ENCODE measurements at regions not wholly inside any gene's neighbourhood (a gene's known extent, or its start where the extent isn't known, plus 50 kb on each side); places are given as distances from the start of the nearest gene placed in this dataset.

- Histone ChIP-seq H3F3A (ENCODE audit: control insufficient read depth, insufficient read depth) (no peaks in the 10 kb centered on the region), H3K36me3 (ENCODE audit: control insufficient read depth, low read length) (no peaks in the 10 kb centered on the region), H3K79me2 (ENCODE audit: control insufficient read depth, low read length) (no peaks in the 10 kb centered on the region), H3K4me1 (ENCODE audit: control insufficient read depth, low read length) (no peaks in the 10 kb centered on the region), H3K27ac (ENCODE audit: low read depth, low read length) (no peak overlapping the region), H3K4me2 (ENCODE audit: low read length) (no peak overlapping the region), H3K9me3 (ENCODE audit: control insufficient read depth, insufficient read depth, low read length) (no peaks in the 10 kb centered on the region), H3K4me3 (ENCODE audit: low read length) (no peak overlapping the region), H3K9me2 (replicated peaks; ENCODE audit: control insufficient read depth, low read length) (no peaks in the 10 kb centered on the region), H3K27me3 (ENCODE audit: control insufficient read depth, low read length) (no peaks in the 10 kb centered on the region), H4K20me1 (ENCODE audit: control insufficient read depth, insufficient read depth, low read depth, low read length) (no peaks in the 10 kb centered on the region)
- TF ChIP-seq EZH2phosphoT487 (IDR thresholded peaks at IDR 0.05; ENCODE audit: borderline replicate concordance, low read length) (no peak), CTCF (IDR thresholded peaks at IDR 0.05; ENCODE audit: low read depth, low read length, poor library complexity, severe bottlenecking) (no peak)
These were observed 91.6 kb downstream of the CARTPT start for GRCh38 chr5:71810471-71811195.

DNA sequence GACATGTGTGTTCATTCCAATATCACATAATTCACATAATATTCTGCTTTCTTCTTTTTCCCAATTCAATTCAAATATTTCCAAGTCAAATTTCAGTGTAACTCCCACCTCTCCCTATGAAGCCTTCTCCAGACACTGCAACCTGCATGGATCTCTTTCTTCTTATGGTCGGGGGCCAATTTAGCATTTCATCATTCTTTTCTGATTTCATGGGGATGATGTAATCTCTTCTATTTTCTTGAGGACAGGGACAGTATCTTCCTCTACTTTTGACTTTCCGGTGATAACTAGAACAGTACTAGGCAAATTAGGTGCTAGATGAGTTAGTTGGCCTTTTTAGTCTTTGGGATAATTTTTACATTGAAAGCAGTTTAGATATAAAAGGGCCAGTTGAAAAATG is 92.7 kb downstream of the CARTPT start:
- Histone ChIP-seq H3K4me1 (ENCODE audit: control insufficient read depth, low read length) (no peaks in the 10 kb centered on the region), H3K27ac (ENCODE audit: low read depth, low read length) (no peak overlapping the region), H4K20me1 (ENCODE audit: control insufficient read depth, insufficient read depth, low read depth, low read length) (no peaks in the 10 kb centered on the region), H3K9me2 (replicated peaks; ENCODE audit: control insufficient read depth, low read length) (no peaks in the 10 kb centered on the region), H3K4me3 (ENCODE audit: low read length) (no peak overlapping the region), H3K4me2 (ENCODE audit: low read length) (no peak overlapping the region), H3K9me3 (ENCODE audit: control insufficient read depth, insufficient read depth, low read length) (no peaks in the 10 kb centered on the region), H3K36me3 (ENCODE audit: control insufficient read depth, low read length) (no peaks in the 10 kb centered on the region), H3K27me3 (ENCODE audit: control insufficient read depth, low read length) (no peaks in the 10 kb centered on the region), H3F3A (ENCODE audit: control insufficient read depth, insufficient read depth) (no peaks in the 10 kb centered on the region), H3K79me2 (ENCODE audit: control insufficient read depth, low read length) (no peaks in the 10 kb centered on the region)
- TF ChIP-seq EZH2phosphoT487 (IDR thresholded peaks at IDR 0.05; ENCODE audit: borderline replicate concordance, low read length) (no peak), CTCF (IDR thresholded peaks at IDR 0.05; ENCODE audit: low read depth, low read length, poor library complexity, severe bottlenecking) (no peak)

DNA sequence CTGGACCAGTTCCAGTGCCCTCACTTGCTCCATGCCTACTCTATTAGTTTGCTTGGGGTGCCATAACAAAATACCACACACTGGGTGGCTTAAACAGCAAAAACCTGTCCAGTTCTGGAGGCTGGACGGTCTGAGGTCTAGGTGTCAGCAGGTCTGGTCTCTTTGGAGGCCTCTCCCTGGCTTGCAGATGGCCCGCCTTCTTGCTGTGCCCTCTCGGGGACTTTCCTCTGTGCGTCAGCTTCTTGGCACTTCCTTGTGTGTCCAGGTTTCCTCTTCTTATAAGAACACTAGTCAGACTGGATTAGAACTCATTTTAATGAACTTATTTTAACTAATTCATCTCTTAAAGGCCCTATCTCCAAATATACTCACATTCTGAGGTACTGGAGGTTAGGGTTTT is 97.2 kb downstream of the CARTPT start:
- H3K9me2 ChIP-seq (replicated peaks; ENCODE audit: control insufficient read depth, low read length): no peaks in the 10 kb centered on the region

More for the DNA sequence above, 97.2 kb downstream of the CARTPT start:
- Histone ChIP-seq H3K4me1 (ENCODE audit: control insufficient read depth, low read length) (no peaks in the 10 kb centered on the region), H3K27ac (ENCODE audit: low read depth, low read length) (no peak overlapping the region), H3F3A (ENCODE audit: control insufficient read depth, insufficient read depth) (no peaks in the 10 kb centered on the region), H4K20me1 (ENCODE audit: control insufficient read depth, insufficient read depth, low read depth, low read length) (no peaks in the 10 kb centered on the region), H3K4me2 (ENCODE audit: low read length) (no peak overlapping the region), H3K79me2 (ENCODE audit: control insufficient read depth, low read length) (no peaks in the 10 kb centered on the region), H3K9me3 (ENCODE audit: control insufficient read depth, insufficient read depth, low read length) (no peaks in the 10 kb centered on the region), H3K4me3 (ENCODE audit: low read length) (no peak overlapping the region), H3K27me3 (ENCODE audit: control insufficient read depth, low read length) (no peaks in the 10 kb centered on the region), H3K36me3 (ENCODE audit: control insufficient read depth, low read length) (no peaks in the 10 kb centered on the region)
- TF ChIP-seq CTCF (IDR thresholded peaks at IDR 0.05; ENCODE audit: low read depth, low read length, poor library complexity, severe bottlenecking): no peak
- TF ChIP-seq EZH2phosphoT487 (IDR thresholded peaks at IDR 0.05; ENCODE audit: borderline replicate concordance, low read length): no peak

Measured in DOHH2 (cell line).